Epidermal melanocyte (primary cell): ENCODE measurements at regions not wholly inside any gene's neighbourhood (a gene's known extent, or its start where the extent isn't known, plus 50 kb on each side); places are given as distances from the start of the nearest gene placed in this dataset.
"Not testable (repeated sequence)": the region's sequence is repeated elsewhere in the genome, so short reads cannot be mapped to it uniquely, and the experiment has no call there.

Experiments used
- DNase-seq: peaks from one replicate; pipeline ENCODE4 v3.0.0; 2011; ENCODE audit warnings: low spot score; ENCODE audit not compliant: insufficient read length

GRCh38 chr12:105637470-105637869 lies 307.0 kb downstream of the C12orf75 start:
- no peak for DNase-seq

GRCh38 chr12:105640761-105641160 lies 310.3 kb downstream of the C12orf75 start:
- DNase-seq = no peak

GRCh38 chr12:105641749-105642148 lies 311.3 kb downstream of the C12orf75 start:
- no peak for DNase-seq

- DNase-seq = no peak
Observed at GRCh38 chr12:105644770-105645169, 314.3 kb downstream of the C12orf75 start.

GRCh38 chr12:105654606-105655005 lies 324.1 kb downstream of the C12orf75 start:
- DNase-seq = no peak

GRCh38 chr12:105658389-105658788 lies 327.9 kb downstream of the C12orf75 start:
- no peak for DNase-seq

GRCh38 chr12:105659355-105660075 lies 329.0 kb downstream of the C12orf75 start:
- no peak for DNase-seq

- DNase-seq = not testable (repeated sequence)
Observed at GRCh38 chr12:105664765-105665164, 334.3 kb downstream of the C12orf75 start.

GRCh38 chr12:105665366-105665765 lies 334.9 kb downstream of the C12orf75 start:
- DNase-seq = no peak

GRCh38 chr12:105667973-105668743 lies 337.7 kb downstream of the C12orf75 start:
- DNase-seq = no peak

- DNase-seq = no peak
Observed at GRCh38 chr12:105670672-105671071, 340.2 kb downstream of the C12orf75 start.

- no peak for DNase-seq
Observed at GRCh38 chr12:105671720-105672119, 341.2 kb downstream of the C12orf75 start.

GRCh38 chr12:105672121-105672975 lies 341.9 kb downstream of the C12orf75 start:
- DNase-seq = no peak

- no peak for DNase-seq
Observed at GRCh38 chr12:105674871-105675699, 344.6 kb downstream of the C12orf75 start.

- no peak for DNase-seq
Observed at GRCh38 chr12:105676694-105677093, 346.2 kb downstream of the C12orf75 start.

- no peak for DNase-seq
Observed at GRCh38 chr12:105677672-105678071, 347.2 kb downstream of the C12orf75 start.

- DNase-seq = no peak
Observed at GRCh38 chr12:105679982-105680381, 349.5 kb downstream of the C12orf75 start.

GRCh38 chr12:105681341-105681740 lies 350.9 kb downstream of the C12orf75 start:
- DNase-seq = no peak

- DNase-seq = not testable (repeated sequence)
Observed at GRCh38 chr12:105682821-105683220, 352.3 kb downstream of the C12orf75 start.

GRCh38 chr12:105683836-105684235 lies 353.3 kb downstream of the C12orf75 start:
- not testable (repeated sequence) for DNase-seq

- no peak for DNase-seq
Observed at GRCh38 chr12:105698075-105698474, 367.6 kb downstream of the C12orf75 start.
